MG63 (cell line): ENCODE measurements at regions not wholly inside any gene's neighbourhood (a gene's known extent, or its start where the extent isn't known, plus 50 kb on each side); places are given as distances from the start of the nearest gene placed in this dataset.
"Not testable (repeated sequence)": the region's sequence is repeated elsewhere in the genome, so short reads cannot be mapped to it uniquely, and the experiment has no call there.

Experiments
- DNase-seq: peaks from one replicate; pipeline ENCODE4 v3.0.0-alpha.2; 2020
- H3K27me3 ChIP-seq: fragments of 250-450 bp; sonication (Bioruptor Pico); 2 replicates; pipeline ENCODE4 v1.5.1; 2020; ENCODE audit warnings: mild to moderate bottlenecking, moderate library complexity
- H3K36me3 ChIP-seq: fragments of 250-450 bp; sonication (Bioruptor Pico); 2 replicates; pipeline ENCODE4 v1.5.1; 2020; ENCODE audit warnings: mild to moderate bottlenecking, moderate library complexity
- H3K4me3 ChIP-seq: fragments of 250-450 bp; sonication (Bioruptor Pico); 2 replicates; pipeline ENCODE4 v1.5.1; 2020; ENCODE audit warnings: mild to moderate bottlenecking, moderate library complexity
- H3K9me3 ChIP-seq: fragments of 250-450 bp; sonication (Bioruptor Pico); 2 replicates; pipeline ENCODE4 v1.5.1; 2020; ENCODE audit warnings: mild to moderate bottlenecking, moderate library complexity

DNA sequence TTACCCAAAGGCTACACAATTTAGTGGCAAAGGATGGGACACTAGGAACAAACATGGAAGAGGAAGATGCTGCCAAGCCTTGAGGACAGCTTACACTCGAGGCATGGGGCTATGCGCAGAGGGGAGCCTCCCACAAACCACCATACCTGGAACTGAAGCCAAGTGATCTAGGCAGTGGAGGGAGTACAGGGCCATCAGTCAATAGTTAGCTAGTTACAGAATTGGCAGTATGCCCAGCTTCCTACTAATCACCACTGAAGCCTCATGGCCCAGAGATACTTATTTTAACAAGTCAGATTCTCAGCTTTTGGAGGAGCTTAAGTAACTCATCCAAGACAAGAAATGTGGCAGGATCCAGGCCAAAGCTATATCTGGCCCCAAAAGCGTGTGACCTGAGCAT is 226.6 kb upstream of the MOCS1 start:
- H3K27me3 ChIP-seq = no peaks in the 10 kb centered on the region
- no peaks in the 10 kb centered on the region for H3K36me3 ChIP-seq
- no peaks in the 10 kb centered on the region for H3K9me3 ChIP-seq
- no peak for DNase-seq
- no peak overlapping the region for H3K4me3 ChIP-seq

GRCh38 chr6:40159865-40160264 is 225.6 kb upstream of the MOCS1 start:
- Histone ChIP-seq H3K4me3 (no peak overlapping the region), H3K27me3 (no peaks in the 10 kb centered on the region), H3K36me3 (no peaks in the 10 kb centered on the region), H3K9me3 (no peaks in the 10 kb centered on the region)
- DNase-seq = no peak

DNA sequence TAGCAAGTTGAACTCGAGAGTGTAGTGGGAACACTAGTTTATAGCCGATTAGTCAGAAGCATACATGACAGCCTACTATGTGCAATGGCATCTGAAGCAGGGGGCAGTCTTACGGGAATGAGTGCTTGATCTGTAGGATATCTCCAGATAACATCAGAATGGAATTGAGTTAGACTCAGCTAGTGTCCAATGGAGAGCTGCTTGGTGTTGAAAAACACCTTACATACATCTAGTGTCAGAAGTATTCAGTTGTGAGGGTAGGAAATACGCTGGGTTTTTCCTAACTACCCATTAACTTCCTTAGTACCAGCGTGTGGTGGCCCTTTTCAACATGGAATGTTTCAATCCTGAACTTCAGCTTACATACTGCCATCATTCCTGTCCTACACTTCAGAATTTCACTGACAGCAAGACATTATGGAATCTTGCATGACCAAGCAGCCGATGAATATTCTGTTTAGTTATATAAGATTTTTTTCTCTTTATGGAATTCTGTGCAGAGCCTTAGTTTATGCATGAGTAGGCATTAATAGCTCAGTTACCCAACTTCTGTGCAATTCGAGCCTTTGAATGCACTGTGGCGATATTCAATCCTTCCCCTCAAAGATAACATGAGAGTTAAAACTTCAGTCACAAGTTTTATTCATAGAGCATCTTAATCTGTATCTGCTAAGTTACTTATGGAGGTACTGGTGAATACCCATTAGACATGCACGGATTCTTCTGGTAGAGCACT is 218.6 kb upstream of the MOCS1 start:
- Histone ChIP-seq H3K4me3 (no peak overlapping the region), H3K36me3 (no peaks in the 10 kb centered on the region), H3K9me3 (no peaks in the 10 kb centered on the region), H3K27me3 (no peaks in the 10 kb centered on the region)
- no peak for DNase-seq

- DNase-seq = no peak
- no peaks in the 10 kb centered on the region for H3K9me3 ChIP-seq
- H3K36me3 ChIP-seq = no peaks in the 10 kb centered on the region
- no peaks in the 10 kb centered on the region for H3K27me3 ChIP-seq
- no peak overlapping the region for H3K4me3 ChIP-seq
Observed at GRCh38 chr6:40152196-40152595, 217.9 kb upstream of the MOCS1 start.

DNA sequence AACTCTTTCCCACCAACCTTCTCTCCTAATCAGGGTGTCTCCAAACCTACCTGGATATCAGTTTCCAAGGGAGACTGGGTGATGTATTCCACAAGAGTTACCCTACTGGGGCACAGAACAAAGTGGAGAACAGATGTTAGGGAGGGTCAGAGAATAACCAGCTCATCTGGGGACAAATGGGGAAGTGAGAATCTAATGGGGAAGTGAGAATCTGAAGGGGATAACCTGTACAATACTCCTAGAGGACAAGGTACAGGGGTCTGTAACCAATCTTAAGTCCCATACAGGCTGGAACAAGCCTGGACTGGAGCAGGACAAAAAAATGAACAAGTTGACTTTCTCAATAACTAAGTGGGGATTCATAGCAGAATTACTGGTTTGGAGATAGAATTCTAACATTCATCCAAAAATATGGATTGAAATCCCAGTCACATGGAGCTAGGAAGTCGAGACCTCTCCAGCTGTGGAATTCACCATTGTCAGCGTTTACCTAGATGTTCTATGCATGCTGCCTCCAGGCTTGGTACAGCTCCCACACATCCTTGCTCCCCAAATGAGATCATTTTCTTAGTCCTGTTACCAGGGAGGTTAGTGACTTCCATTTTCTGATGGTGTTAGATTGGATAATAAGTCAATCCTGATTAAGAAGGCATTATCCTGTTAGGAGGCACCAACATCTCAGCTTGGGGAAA is 214.8 kb upstream of the MOCS1 start:
- no peaks in the 10 kb centered on the region for H3K36me3 ChIP-seq
- DNase-seq = no peak
- H3K4me3 ChIP-seq = no peak overlapping the region
- no peaks in the 10 kb centered on the region for H3K9me3 ChIP-seq
- no peaks in the 10 kb centered on the region for H3K27me3 ChIP-seq

DNA sequence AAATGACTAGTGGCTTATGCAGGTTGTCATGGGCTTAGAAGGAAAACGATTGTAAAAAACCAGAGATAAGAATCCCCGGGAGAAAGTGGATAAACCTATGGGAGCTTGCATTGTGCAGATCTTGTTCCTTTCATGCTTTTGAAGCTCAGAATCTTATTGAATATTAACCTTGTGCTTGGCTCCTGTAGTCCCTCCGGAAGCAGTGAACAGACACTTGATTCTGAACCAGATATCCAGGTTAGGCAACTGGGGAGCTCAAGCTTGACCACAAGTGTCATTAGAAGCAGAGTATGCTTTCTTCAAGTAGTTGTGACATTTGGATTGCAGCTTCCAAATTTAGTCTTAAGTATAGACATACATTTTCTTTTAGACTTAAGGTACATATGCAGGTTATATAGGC is 212.6 kb upstream of the MOCS1 start:
- Histone ChIP-seq H3K4me3 (no peak overlapping the region), H3K36me3 (no peaks in the 10 kb centered on the region), H3K9me3 (no peaks in the 10 kb centered on the region), H3K27me3 (no peaks in the 10 kb centered on the region)
- DNase-seq = no peak

DNA sequence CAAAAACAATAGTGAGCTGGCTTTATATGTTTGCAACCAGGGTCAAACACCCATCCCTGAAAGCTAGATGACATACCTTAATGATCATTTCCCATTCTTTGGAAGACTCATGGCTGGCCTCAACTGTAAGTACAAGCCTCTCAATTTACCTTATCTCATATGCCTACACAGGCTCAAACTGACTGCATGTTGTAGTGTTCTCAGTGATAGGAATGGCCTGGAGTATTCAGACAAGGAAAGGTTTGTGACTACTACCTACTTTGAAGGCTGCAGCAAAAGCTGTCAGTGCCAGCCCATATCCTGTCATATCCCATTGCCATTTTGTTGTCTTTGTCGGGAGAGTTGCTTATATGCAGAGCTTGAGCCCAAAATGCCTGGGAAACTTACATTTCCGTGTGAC is 205.2 kb upstream of the MOCS1 start:
- H3K27me3 ChIP-seq = no peaks in the 10 kb centered on the region
- H3K36me3 ChIP-seq = no peaks in the 10 kb centered on the region
- H3K9me3 ChIP-seq = no peaks in the 10 kb centered on the region
- no peak overlapping the region for H3K4me3 ChIP-seq
- DNase-seq = no peak

DNA sequence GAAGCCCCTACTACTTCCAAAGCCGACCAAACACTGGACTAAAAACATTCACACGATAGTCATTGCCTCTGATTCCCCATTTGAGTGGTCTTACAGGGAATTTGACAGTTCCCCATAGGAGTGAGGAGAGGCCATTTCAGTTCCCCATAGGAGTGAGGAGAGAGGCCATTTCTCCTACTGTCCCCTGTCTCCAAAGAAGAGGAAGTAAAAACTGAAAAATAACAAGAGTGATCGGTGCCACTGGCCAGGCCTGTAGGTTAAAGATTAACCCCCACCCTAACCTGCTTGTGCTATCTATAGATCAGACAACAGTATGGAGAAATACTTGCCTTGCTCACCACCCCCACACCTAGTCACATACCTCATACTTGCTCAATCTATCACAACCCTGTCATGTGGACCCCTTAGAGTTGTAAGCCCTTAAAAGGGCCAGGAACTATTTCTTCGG is 204.0 kb upstream of the MOCS1 start:
- no peak for DNase-seq
- no peak overlapping the region for H3K4me3 ChIP-seq

GRCh38 chr6:40135491-40136072 is 201.3 kb upstream of the MOCS1 start:
- H3K9me3 ChIP-seq = no peaks in the 10 kb centered on the region
- H3K27me3 ChIP-seq = no peaks in the 10 kb centered on the region
- H3K4me3 ChIP-seq = no peak overlapping the region
- H3K36me3 ChIP-seq = no peaks in the 10 kb centered on the region
- DNase-seq = no peak

More for the DNA sequence above, 204.0 kb upstream of the MOCS1 start:
- Histone ChIP-seq H3K36me3 (no peaks in the 10 kb centered on the region), H3K9me3 (no peaks in the 10 kb centered on the region), H3K27me3 (no peaks in the 10 kb centered on the region)

DNA sequence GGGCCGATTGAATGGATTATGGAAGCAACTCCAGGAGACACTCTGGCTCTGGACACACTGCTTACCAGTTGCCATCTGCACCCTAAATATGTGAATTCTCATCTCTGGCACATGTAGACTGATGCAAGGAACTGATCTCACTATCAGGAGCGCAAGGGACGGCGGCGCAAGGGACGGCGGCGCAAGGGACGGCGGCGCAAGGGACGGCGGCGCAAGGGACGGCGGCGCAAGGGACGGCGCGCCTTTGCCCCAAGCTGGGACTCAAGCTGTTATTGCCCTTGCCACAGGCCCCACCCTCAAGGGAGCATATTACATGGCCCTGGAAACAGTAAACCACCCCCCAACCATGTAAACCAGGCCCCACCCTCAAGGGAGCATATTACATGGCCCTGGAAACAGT is 199.7 kb upstream of the MOCS1 start:
- not testable (repeated sequence) for H3K4me3 ChIP-seq

DNA sequence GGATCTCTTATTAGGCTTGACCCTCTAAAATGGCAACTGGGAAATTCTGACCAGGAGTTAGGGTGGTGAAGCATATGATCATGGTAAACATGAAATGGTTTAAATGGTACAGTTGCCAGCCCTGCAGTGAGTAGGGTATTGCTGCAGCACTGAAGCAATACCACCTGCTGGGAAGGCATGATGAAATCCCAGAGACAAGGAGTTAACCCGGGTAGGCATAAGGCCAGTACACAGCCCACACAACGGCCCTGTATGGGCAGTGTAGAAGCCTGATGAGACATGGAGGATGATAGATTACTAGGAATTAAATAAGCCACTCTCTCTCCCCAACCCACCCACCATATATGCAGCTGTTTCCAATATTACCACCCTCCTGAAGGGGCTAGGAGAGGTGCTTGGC is 197.4 kb upstream of the MOCS1 start:
- Histone ChIP-seq H3K4me3 (no peak overlapping the region), H3K36me3 (no peaks in the 10 kb centered on the region), H3K27me3 (no peaks in the 10 kb centered on the region), H3K9me3 (no peaks in the 10 kb centered on the region)
- DNase-seq = no peak

More for the DNA sequence above, 199.7 kb upstream of the MOCS1 start:
- H3K27me3 ChIP-seq, H3K36me3 ChIP-seq, DNase-seq, H3K9me3 ChIP-seq: not testable (repeated sequence)

- Histone ChIP-seq H3K36me3 (no peaks in the 10 kb centered on the region), H3K9me3 (no peaks in the 10 kb centered on the region), H3K4me3 (no peak overlapping the region), H3K27me3 (no peaks in the 10 kb centered on the region)
- DNase-seq = no peak
Observed at GRCh38 chr6:40128127-40128526, 193.9 kb upstream of the MOCS1 start.

DNA sequence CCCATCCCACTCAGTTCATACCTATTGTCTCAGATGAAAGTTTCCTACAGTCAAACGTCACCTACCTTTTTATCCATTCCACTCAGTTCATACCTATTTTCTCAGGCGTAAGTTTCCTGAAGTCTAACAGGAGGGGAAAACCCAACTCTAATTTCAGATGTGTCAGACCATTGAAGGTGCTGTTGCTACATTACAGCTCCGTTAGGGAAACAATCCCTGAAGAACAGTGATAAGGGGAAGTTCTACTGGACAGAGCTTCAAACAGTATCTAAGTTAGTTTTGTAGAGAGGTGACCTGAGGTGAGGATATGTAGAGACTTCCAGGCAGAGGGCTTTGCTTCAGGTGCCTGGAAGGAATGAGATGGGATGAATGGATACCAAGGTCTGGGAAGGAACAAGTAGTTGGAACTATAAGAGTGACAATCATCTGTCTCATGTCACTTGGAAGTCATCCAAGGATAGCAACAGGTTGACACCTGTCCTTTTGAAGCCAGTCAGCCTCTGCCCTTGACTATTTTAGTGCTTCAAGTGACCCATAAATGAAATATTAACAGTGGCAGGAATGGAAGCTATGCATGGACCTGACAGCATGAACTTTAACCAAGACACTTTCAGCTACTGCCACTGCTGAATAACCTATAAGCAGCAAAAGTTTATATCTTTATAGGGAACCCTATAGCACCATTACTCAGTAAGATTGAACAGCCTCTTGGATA is 191.6 kb upstream of the MOCS1 start:
- Histone ChIP-seq H3K9me3 (no peaks in the 10 kb centered on the region), H3K4me3 (no peak overlapping the region), H3K36me3 (no peaks in the 10 kb centered on the region), H3K27me3 (no peaks in the 10 kb centered on the region)
- no peak for DNase-seq

GRCh38 chr6:40124924-40125323 is 190.7 kb upstream of the MOCS1 start:
- H3K4me3 ChIP-seq = no peak overlapping the region
- no peaks in the 10 kb centered on the region for H3K36me3 ChIP-seq
- no peaks in the 10 kb centered on the region for H3K27me3 ChIP-seq
- no peaks in the 10 kb centered on the region for H3K9me3 ChIP-seq
- no peak for DNase-seq

- H3K9me3 ChIP-seq = no peaks in the 10 kb centered on the region
- H3K4me3 ChIP-seq = no peak overlapping the region
- no peaks in the 10 kb centered on the region for H3K27me3 ChIP-seq
- no peaks in the 10 kb centered on the region for H3K36me3 ChIP-seq
- no peak for DNase-seq
Observed at GRCh38 chr6:40116832-40117231, 182.6 kb upstream of the MOCS1 start.

DNA sequence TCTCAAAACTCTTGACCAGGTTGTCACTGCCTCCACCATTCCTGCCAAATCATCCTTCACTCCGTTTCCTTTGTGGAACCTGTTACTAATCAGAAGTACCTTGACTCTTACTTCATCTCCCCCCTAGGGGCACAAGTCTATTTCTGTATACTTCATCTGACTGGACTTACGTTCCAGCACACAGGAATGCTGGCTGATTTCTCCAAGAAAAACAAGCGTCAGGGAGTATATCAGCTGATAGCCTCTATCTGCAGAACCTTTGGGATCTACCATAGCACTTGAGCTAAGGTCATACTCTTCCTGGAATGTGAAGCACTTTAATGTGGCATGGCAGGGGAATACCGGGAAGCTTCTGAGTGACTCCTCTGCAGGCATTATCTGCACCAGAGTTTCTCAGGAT is 178.1 kb upstream of the MOCS1 start:
- Histone ChIP-seq H3K9me3 (no peaks in the 10 kb centered on the region), H3K27me3 (no peaks in the 10 kb centered on the region), H3K4me3 (no peak overlapping the region), H3K36me3 (no peaks in the 10 kb centered on the region)
- DNase-seq = no peak

DNA sequence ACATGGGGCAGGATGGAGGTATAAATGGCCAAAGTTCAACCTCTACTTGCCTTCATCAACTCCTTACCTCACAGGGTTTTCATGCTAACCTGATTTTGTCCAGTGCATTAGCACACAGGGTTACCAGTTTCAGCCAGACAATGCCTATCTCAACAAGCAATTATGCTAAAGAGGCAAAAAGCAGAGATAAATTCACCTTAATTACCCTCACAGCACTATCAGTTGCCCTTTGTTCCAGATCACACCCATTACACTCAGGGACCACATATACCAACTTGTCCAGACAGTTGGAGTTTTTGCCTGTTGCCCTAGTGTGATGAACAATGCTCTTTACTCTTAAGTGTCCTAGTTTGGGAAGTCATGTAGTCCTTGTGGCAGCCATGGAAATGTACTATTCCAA is 174.5 kb upstream of the MOCS1 start:
- Histone ChIP-seq H3K4me3 (no peak overlapping the region), H3K27me3 (no peaks in the 10 kb centered on the region), H3K9me3 (no peaks in the 10 kb centered on the region), H3K36me3 (no peaks in the 10 kb centered on the region)
- no peak for DNase-seq
